Vagina (tissue), 2 donors: ENCODE measurements at regions not wholly inside any gene's neighbourhood (a gene's known extent, or its start where the extent isn't known, plus 50 kb on each side); places are given as distances from the start of the nearest gene placed in this dataset.

Experiments used
- POLR2AphosphoS5 ChIP-seq, 2 donors: sonication (generic); formaldehyde crosslinking; IDR thresholded peaks; one replicate each; pipeline ENCODE4 v1.9.0; 2017; ENCODE audit warnings: antibody characterized with exemption in 2 of 2, mild to moderate bottlenecking in 2 of 2, low read depth in 1 of 2; ENCODE audit not compliant: insufficient read depth in 1 of 2
- TF ChIP-seq, protein P1 (sequence below), 3 experiments: fragments of 450-650 bp in 2 of 3; fragments of 200-600 bp in 1 of 3; sonication (generic) in 1 of 3; IDR thresholded peaks; one replicate each; pipeline ENCODE4 v1.5.1; 2017 to 2019; ENCODE audit warnings: antibody characterized with exemption in 3 of 3, mild to moderate bottlenecking in 2 of 3, moderate library complexity in 2 of 3

GRCh38 chr4:11691236-11691635, 262.5 kb upstream of the HS3ST1 start:
- TF ChIP-seq, protein P1, sequence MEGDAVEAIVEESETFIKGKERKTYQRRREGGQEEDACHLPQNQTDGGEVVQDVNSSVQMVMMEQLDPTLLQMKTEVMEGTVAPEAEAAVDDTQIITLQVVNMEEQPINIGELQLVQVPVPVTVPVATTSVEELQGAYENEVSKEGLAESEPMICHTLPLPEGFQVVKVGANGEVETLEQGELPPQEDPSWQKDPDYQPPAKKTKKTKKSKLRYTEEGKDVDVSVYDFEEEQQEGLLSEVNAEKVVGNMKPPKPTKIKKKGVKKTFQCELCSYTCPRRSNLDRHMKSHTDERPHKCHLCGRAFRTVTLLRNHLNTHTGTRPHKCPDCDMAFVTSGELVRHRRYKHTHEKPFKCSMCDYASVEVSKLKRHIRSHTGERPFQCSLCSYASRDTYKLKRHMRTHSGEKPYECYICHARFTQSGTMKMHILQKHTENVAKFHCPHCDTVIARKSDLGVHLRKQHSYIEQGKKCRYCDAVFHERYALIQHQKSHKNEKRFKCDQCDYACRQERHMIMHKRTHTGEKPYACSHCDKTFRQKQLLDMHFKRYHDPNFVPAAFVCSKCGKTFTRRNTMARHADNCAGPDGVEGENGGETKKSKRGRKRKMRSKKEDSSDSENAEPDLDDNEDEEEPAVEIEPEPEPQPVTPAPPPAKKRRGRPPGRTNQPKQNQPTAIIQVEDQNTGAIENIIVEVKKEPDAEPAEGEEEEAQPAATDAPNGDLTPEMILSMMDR (IDR thresholded peaks at IDR 0.05), result no peak
- TF ChIP-seq POLR2AphosphoS5 (IDR thresholded peaks at IDR 0.05; ENCODE audit: insufficient read depth in 1 of 2, low read depth in 1 of 2), result no peak
